ENCODE measurements at regions not wholly inside any gene's neighbourhood (a gene's known extent, or its start where the extent isn't known, plus 50 kb on each side); places are given as distances from the start of the nearest gene placed in this dataset.

GRCh38 chr5:63760965-63761364 lies 201.3 kb downstream of the HTR1A start:
- Histone ChIP-seq H3K4me1 (ENCODE audit: control insufficient read depth, insufficient read depth, low read length) (no peaks in the 10 kb centered on the region), H3K9ac (ENCODE audit: control insufficient read depth, insufficient read depth, low read length) (no peak overlapping the region), H3K27ac (ENCODE audit: control insufficient read depth, insufficient read depth) (no peak overlapping the region), H2AFZ (ENCODE audit: control insufficient read depth, low read depth, low read length) (no peak overlapping the region), H3K27me3 (replicated peaks in 1 of 2; ENCODE audit: control insufficient read depth in 2 of 2, insufficient read depth in 2 of 2, low read length in 1 of 2) (no peaks in the 10 kb centered on the region), H3K36me3 (ENCODE audit: control insufficient read depth in 2 of 2, insufficient read depth in 2 of 2, low read length in 1 of 2) (no peaks in the 10 kb centered on the region), H3K4me3 (no peak overlapping the region), H3K4me2 (ENCODE audit: control insufficient read depth, insufficient read depth) (no peak overlapping the region), H4K20me1 (ENCODE audit: control insufficient read depth, insufficient read depth) (no peaks in the 10 kb centered on the region), H3K9me3 (replicated peaks; ENCODE audit: control insufficient read depth, insufficient read depth, low read length) (no peaks in the 10 kb centered on the region), H3K79me2 (ENCODE audit: control insufficient read depth, insufficient read depth, low read length) (no peaks in the 10 kb centered on the region)
- intact Hi-C loops (cut with micrococcal nuclease; ENCODE audit: unreplicated experiment) (no loop called here), in situ Hi-C loops (cut with MboI) (no loop called here)
- 22% methylated on average over 5 of the region's 5 CpGs for WGBS (ENCODE audit: insufficient coverage, insufficient replicate concordance, low lambda C conversion rate, missing lambda C conversion rate)
- SMC1A ChIA-PET (ENCODE audit: uncharacterized antibody, unreplicated experiment) = no interaction called here
- RAD21 ChIA-PET (ENCODE audit: unreplicated experiment) = no interaction called here
- CTCF ChIA-PET = no interaction called here
- no peak for TF ChIP-seq SREBF2 (IDR thresholded peaks at IDR 0.05; ENCODE audit: low read length)
- TF ChIP-seq, protein P1, sequence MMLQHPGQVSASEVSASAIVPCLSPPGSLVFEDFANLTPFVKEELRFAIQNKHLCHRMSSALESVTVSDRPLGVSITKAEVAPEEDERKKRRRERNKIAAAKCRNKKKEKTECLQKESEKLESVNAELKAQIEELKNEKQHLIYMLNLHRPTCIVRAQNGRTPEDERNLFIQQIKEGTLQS (IDR thresholded peaks at IDR 0.05; ENCODE audit: borderline replicate concordance, extremely low read depth, low read depth, low read length) = no peak
- no peak for TF ChIP-seq ZNF687 (IDR thresholded peaks at IDR 0.05)
- no peak for TF ChIP-seq POLR2AphosphoS5 (IDR thresholded peaks at IDR 0.05; ENCODE audit: low read length)
- no peak for TF ChIP-seq EED (IDR thresholded peaks at IDR 0.05; ENCODE audit: low read depth)
- TF ChIP-seq, protein P2, sequence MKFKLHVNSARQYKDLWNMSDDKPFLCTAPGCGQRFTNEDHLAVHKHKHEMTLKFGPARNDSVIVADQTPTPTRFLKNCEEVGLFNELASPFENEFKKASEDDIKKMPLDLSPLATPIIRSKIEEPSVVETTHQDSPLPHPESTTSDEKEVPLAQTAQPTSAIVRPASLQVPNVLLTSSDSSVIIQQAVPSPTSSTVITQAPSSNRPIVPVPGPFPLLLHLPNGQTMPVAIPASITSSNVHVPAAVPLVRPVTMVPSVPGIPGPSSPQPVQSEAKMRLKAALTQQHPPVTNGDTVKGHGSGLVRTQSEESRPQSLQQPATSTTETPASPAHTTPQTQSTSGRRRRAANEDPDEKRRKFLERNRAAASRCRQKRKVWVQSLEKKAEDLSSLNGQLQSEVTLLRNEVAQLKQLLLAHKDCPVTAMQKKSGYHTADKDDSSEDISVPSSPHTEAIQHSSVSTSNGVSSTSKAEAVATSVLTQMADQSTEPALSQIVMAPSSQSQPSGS (IDR thresholded peaks at IDR 0.05; ENCODE audit: low read length) = no peak
- TF ChIP-seq POLR2AphosphoS2 (IDR thresholded peaks at IDR 0.05; ENCODE audit: low read depth, low read length) = no peak
- TF ChIP-seq ETV6 (conservative IDR thresholded peaks at IDR 0.05 in 1 of 2, IDR thresholded peaks at IDR 0.05 in 1 of 2; ENCODE audit: borderline replicate concordance in 1 of 2, low read depth in 1 of 2) = no peak
- TF ChIP-seq BCL11A (IDR thresholded peaks at IDR 0.05; ENCODE audit: low read depth, low read length) = no peak
- TF ChIP-seq ZNF207 (IDR thresholded peaks at IDR 0.05; ENCODE audit: borderline replicate concordance) = no peak
- no peak for TF ChIP-seq USF2 (IDR thresholded peaks at IDR 0.05; ENCODE audit: borderline replicate concordance, low read depth, low read length)
- no peak for TF ChIP-seq RCOR1 (conservative IDR thresholded peaks at IDR 0.05; ENCODE audit: low read depth, low read length)
- no peak for TF ChIP-seq EP300 (IDR thresholded peaks at IDR 0.05; ENCODE audit: borderline replicate concordance in 1 of 2, control insufficient read depth in 1 of 2, low read depth in 2 of 2, low read length in 2 of 2)
- TF ChIP-seq CBX3 (IDR thresholded peaks at IDR 0.05; ENCODE audit: borderline replicate concordance, low read depth) = no peak
- TF ChIP-seq BCLAF1 (IDR thresholded peaks at IDR 0.05) = no peak
- ATAC-seq (no peak), FAIRE-seq (no peak), DNase-seq (ENCODE audit: low read depth, low spot score) (no peak)
- POLR2A ChIA-PET = no interaction called here
- BruUV-seq (replicated peaks) = no TSS peak

Data from GM12878 (cell line).